22Rv1 (cell line): ENCODE measurements at regions not wholly inside any gene's neighbourhood (a gene's known extent, or its start where the extent isn't known, plus 50 kb on each side); places are given as distances from the start of the nearest gene placed in this dataset.

ENCODE experiments used
- CTCF ChIP-seq: fragments of 450-650 bp; IDR thresholded peaks from 2 replicates; pipeline ENCODE4 v1.5.1; 2017; ENCODE audit warnings: mild to moderate bottlenecking
- ZFX ChIP-seq: fragments of 450-650 bp; IDR thresholded peaks from 2 replicates; pipeline ENCODE4 v1.6.1; 2017; ENCODE audit warnings: antibody characterized with exemption, borderline replicate concordance

- TF ChIP-seq ZFX: no peak
- TF ChIP-seq CTCF: no peak
Measured at GRCh38 chr13:85284349-85284748, 514.9 kb downstream of the SLITRK6 start.
